IgD-negative memory B cell (primary cell): ENCODE measurements at regions not wholly inside any gene's neighbourhood (a gene's known extent, or its start where the extent isn't known, plus 50 kb on each side); places are given as distances from the start of the nearest gene placed in this dataset.

Source experiments
- H3K27ac Mint-ChIP-seq, 3 donors: one replicate each; pipeline ENCODE4 v1.8.0; 2020 to 2022; ENCODE audit warnings: mild to moderate bottlenecking in 3 of 3, mixed read lengths in 3 of 3, moderate library complexity in 1 of 3
- H3K27me3 Mint-ChIP-seq: one replicate; pipeline ENCODE4 v1.8.0; 2021; ENCODE audit warnings: mixed read lengths
- H3K36me3 Mint-ChIP-seq: one replicate; pipeline ENCODE4 v1.8.0; 2020; ENCODE audit warnings: mild to moderate bottlenecking, mixed read lengths
- H3K4me1 Mint-ChIP-seq, 3 donors: one replicate each; pipeline ENCODE4 v1.8.0; 2020 to 2022; ENCODE audit warnings: mixed read lengths in 3 of 3, mild to moderate bottlenecking in 1 of 3
- H3K4me3 Mint-ChIP-seq, 4 donors: one replicate each; pipeline ENCODE4 v1.8.0; 2020 to 2022; ENCODE audit warnings: mild to moderate bottlenecking in 4 of 4, mixed read lengths in 4 of 4, moderate library complexity in 3 of 4
- H3K9me3 Mint-ChIP-seq, 3 donors: one replicate each; pipeline ENCODE4 v1.8.0; 2020 to 2021; ENCODE audit warnings: mixed read lengths in 3 of 3, mild to moderate bottlenecking in 1 of 3

GRCh38 chr13:110799246-110800236 is 86.0 kb downstream of the ING1 start:
- Mint-ChIP-seq H3K4me1 (peaks cover 2 to 3% (median 3%) of the 10 kb centered on the region in 3 donors), H3K36me3 (peaks cover 4% of the 10 kb centered on the region), H3K27me3 (peaks cover 28% of the 10 kb centered on the region), H3K9me3 (peaks cover under 1 to 4% (median 3%) of the 10 kb centered on the region in 3 donors), H3K4me3 (no peak overlapping the region), H3K27ac (no peak overlapping the region)

DNA sequence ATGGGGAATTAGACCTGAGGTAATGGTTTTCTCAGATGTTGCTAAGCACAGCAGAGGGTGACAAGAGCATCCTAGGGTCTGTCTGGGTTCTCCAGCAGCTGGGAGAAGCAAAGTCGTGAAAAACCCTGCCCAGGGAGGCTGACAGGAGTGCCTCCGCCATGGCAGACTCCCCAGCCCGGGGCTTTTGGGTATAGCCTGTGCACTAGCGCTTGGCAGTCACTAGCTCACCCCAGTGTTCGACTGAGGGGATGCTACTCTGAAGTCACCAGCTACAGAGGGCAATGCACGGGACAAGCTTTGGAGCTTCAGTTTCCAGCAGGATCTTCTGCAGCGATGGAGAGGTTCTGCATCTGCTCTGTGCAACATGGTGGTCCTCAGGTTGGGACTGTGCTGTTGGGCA is 87.5 kb downstream of the ING1 start:
- no peaks in the 10 kb centered on the region for H3K36me3 Mint-ChIP-seq
- H3K4me1 Mint-ChIP-seq: peaks cover 2 to 3% (median 3%) of the 10 kb centered on the region in 3 donors
- peaks cover 33% of the 10 kb centered on the region for H3K27me3 Mint-ChIP-seq
- no peak overlapping the region for H3K27ac Mint-ChIP-seq
- H3K4me3 Mint-ChIP-seq: no peak overlapping the region
- H3K9me3 Mint-ChIP-seq: no peaks in the 10 kb centered on the region

DNA sequence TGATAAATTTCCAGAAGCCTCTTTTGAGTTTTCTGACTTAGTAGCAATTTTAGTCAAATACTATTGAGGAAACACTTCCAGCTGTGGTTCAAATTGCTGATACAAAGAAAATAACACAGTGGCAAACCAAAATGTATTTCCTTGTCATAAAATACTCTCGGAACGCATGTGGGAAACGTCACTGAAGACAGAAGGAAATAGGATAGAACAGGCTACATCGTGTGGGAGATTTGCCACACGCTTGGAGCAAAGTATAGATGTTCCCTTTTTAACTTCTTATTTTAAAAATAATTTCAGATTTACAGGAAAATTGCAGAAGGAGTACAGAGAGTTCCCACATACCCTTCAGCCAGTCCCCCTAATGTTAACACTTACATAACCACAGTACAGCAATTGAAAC is 88.8 kb downstream of the ING1 start:
- Mint-ChIP-seq H3K27ac (no peak overlapping the region), H3K4me3 (no peak overlapping the region), H3K4me1 (peaks cover 2 to 3% (median 3%) of the 10 kb centered on the region in 3 donors), H3K36me3 (no peaks in the 10 kb centered on the region), H3K9me3 (no peaks in the 10 kb centered on the region), H3K27me3 (peaks cover 35% of the 10 kb centered on the region)

DNA sequence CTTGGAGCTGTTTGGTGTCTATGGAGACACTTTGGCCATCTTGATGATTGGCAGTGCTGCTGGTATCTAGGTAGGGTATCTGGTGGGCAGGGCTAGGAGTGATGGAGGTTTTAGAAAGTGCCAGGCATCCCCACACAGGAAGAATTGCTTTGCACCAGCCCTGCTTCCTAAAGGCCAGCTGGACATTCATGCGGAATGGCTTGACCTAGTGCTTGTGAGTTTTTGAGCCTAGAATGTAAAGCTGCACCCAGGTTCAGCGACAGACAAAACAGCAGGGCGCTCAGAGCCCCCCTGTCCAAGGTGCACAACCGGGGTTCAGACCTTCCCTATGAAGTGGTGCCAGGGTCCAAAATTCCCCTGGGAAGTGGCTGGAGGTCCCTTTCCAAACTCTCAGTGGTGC is 93.1 kb downstream of the ING1 start:
- peaks cover under 1% of the 10 kb centered on the region in 3 donors for H3K4me1 Mint-ChIP-seq
- H3K4me3 Mint-ChIP-seq: no peak overlapping the region
- peaks cover 22% of the 10 kb centered on the region for H3K27me3 Mint-ChIP-seq
- H3K36me3 Mint-ChIP-seq: no peaks in the 10 kb centered on the region
- H3K9me3 Mint-ChIP-seq: no peaks in the 10 kb centered on the region
- no peak overlapping the region for H3K27ac Mint-ChIP-seq

DNA sequence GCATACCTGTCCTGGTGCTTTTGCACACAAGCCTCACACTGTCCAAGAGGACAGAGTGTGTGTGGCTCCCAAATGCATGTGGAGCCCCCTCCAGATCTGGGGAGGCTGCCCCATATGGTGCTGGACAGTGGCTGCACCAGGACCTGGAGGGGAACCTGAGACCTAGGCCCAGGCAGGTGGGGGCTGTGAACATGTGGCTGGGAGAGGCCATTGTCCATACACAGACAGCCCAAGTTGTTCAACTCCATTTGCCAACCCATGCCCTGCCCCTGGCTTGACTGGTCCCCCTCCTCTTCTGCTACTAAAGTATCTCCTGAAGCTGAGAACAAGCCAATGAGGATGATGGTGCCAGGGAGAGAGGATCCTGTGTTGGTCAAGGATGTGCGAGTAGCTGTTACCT is 94.0 kb downstream of the ING1 start:
- no peaks in the 10 kb centered on the region for H3K9me3 Mint-ChIP-seq
- no peak overlapping the region for H3K4me3 Mint-ChIP-seq
- peaks cover 3 to 4% (median 4%) of the 10 kb centered on the region in 3 donors for H3K4me1 Mint-ChIP-seq
- peaks cover 29% of the 10 kb centered on the region for H3K27me3 Mint-ChIP-seq
- no peaks in the 10 kb centered on the region for H3K36me3 Mint-ChIP-seq
- no peak overlapping the region for H3K27ac Mint-ChIP-seq

DNA sequence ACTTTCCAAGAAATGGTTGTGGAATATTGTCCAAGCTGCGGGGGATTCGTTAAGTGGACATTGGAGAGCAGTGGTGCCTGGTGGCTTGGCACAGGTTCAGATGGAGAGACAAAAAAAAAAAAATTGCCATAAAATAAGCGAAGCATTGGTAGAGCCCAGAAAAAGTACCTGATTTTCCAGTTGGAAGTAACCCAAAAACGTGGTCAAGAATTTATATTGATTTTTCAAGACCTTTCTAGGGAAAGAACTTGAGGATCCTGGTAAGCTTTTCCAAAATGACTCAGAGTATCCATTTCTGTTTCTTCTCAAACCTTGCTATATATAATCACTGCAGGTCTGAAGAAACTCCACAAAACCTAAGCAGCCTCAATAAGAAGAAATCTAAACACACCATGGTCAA is 94.6 kb downstream of the ING1 start:
- Mint-ChIP-seq H3K27ac (no peak overlapping the region), H3K9me3 (no peaks in the 10 kb centered on the region), H3K4me1 (peaks cover 3 to 4% (median 4%) of the 10 kb centered on the region in 3 donors), H3K36me3 (no peaks in the 10 kb centered on the region), H3K4me3 (no peak overlapping the region), H3K27me3 (peaks cover 27% of the 10 kb centered on the region)

DNA sequence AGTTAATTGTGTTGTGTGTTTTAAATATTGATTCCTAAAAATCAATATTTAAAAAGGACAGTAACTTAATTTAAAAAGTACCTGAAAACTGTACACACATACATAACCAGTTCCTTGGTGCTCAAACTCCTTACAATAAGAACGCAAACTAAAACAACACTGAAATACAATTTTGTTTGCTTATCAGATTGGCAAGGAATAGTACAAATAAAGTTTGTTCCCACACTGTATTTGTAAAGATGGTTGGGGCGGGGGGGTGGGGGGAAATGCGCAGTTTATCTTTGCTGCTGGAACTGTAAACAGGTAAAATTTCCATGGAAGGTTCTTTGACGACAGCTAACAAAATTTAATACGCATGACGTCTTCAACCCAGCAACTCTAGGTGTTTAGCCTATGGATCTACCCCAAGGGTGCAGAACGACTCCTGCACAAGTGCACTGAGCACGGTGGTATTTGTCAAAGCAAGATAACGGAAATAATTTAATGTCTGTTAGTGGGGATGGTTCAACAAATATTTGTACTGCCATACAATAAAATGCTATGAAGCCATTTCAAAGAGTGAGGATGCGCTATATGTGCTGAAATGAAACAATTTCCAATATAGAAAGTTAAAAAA is 96.5 kb downstream of the ING1 start:
- Mint-ChIP-seq H3K4me1 (peaks cover 3 to 4% (median 4%) of the 10 kb centered on the region in 3 donors), H3K36me3 (no peaks in the 10 kb centered on the region), H3K4me3 (no peak overlapping the region), H3K27me3 (peaks cover 27% of the 10 kb centered on the region), H3K27ac (no peak overlapping the region), H3K9me3 (no peaks in the 10 kb centered on the region)

- Mint-ChIP-seq H3K4me1 (peaks cover 3 to 4% (median 4%) of the 10 kb centered on the region in 3 donors), H3K4me3 (no peak overlapping the region), H3K9me3 (no peaks in the 10 kb centered on the region), H3K27ac (no peak overlapping the region), H3K36me3 (no peaks in the 10 kb centered on the region), H3K27me3 (peaks cover 21% of the 10 kb centered on the region)
These were observed 97.7 kb downstream of the ING1 start for GRCh38 chr13:110811008-110811720.

DNA sequence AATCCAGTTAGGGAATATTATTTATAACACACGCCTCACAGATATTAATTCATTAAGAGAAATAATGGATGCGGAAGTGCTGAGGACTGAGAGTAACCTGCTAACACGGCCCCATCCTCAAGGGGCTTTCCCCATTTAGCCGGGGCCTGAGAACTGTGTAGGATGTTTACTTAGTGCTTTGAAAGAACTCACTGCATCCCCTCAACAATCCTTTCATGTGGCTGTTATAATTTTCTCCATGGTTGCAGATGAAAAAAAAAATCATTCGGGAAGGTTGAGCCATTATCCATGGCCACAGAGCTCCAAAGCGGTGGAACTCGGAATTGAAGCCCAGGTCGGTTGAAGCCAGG is 98.2 kb downstream of the ING1 start:
- Mint-ChIP-seq H3K36me3 (no peaks in the 10 kb centered on the region), H3K27me3 (peaks cover 21% of the 10 kb centered on the region), H3K4me3 (peak overlapping the region in 2 of 4 donors; percentile 41 to 64), H3K9me3 (no peaks in the 10 kb centered on the region), H3K27ac (no peak overlapping the region), H3K4me1 (peaks cover 3 to 4% (median 4%) of the 10 kb centered on the region in 3 donors)

DNA sequence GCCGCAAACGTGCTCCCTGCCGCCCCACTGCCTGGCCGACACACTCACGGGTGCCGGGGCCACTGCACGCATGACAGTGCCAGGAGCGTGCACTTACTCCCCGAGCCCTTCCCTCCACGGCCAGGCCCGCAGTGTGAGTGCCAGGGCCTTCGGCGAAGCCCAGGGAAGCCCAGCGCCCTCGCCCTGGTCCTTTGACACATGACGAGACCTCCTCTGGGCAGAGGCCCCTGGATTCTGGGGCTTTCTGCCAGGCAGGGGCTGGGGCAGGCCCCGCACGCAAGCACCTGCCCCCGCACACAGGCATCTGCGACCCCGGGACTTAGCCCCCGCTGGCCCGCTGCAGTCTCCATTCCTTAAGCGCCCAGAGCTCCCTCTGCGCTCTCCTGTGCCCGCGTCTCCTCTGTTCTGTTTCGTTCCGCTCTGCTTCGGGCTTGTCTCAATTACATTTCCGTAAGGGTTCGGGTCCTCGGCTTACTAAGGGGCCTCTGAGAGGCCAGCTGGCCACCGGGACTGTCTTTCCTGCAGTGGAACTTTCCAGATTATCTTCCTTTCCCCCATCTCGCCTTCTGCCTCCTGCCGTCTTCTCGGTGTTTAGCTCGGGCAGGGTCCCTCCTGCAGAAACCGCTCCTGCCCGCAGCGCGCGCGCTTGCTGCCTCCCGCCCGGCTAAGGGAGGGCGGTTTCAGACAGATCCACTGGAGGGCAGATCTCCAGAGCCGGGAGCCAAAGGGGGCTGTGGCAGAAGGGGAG is 98.8 kb downstream of the ING1 start:
- no peaks in the 10 kb centered on the region for H3K36me3 Mint-ChIP-seq
- no peak overlapping the region for H3K27ac Mint-ChIP-seq
- peaks cover 3 to 4% (median 4%) of the 10 kb centered on the region in 3 donors for H3K4me1 Mint-ChIP-seq
- H3K27me3 Mint-ChIP-seq: peaks cover 20% of the 10 kb centered on the region
- peak overlapping the region in 1 of 4 donors; percentile 64 for H3K4me3 Mint-ChIP-seq
- H3K9me3 Mint-ChIP-seq: no peaks in the 10 kb centered on the region

- peaks cover 16% of the 10 kb centered on the region for H3K27me3 Mint-ChIP-seq
- H3K9me3 Mint-ChIP-seq: no peaks in the 10 kb centered on the region
- peak overlapping the region in 1 of 4 donors; percentile 70 for H3K4me3 Mint-ChIP-seq
- H3K4me1 Mint-ChIP-seq: peaks cover 3 to 4% (median 4%) of the 10 kb centered on the region in 3 donors
- no peak overlapping the region for H3K27ac Mint-ChIP-seq
- no peaks in the 10 kb centered on the region for H3K36me3 Mint-ChIP-seq
These were observed 99.6 kb downstream of the ING1 start for GRCh38 chr13:110812869-110813645.

DNA sequence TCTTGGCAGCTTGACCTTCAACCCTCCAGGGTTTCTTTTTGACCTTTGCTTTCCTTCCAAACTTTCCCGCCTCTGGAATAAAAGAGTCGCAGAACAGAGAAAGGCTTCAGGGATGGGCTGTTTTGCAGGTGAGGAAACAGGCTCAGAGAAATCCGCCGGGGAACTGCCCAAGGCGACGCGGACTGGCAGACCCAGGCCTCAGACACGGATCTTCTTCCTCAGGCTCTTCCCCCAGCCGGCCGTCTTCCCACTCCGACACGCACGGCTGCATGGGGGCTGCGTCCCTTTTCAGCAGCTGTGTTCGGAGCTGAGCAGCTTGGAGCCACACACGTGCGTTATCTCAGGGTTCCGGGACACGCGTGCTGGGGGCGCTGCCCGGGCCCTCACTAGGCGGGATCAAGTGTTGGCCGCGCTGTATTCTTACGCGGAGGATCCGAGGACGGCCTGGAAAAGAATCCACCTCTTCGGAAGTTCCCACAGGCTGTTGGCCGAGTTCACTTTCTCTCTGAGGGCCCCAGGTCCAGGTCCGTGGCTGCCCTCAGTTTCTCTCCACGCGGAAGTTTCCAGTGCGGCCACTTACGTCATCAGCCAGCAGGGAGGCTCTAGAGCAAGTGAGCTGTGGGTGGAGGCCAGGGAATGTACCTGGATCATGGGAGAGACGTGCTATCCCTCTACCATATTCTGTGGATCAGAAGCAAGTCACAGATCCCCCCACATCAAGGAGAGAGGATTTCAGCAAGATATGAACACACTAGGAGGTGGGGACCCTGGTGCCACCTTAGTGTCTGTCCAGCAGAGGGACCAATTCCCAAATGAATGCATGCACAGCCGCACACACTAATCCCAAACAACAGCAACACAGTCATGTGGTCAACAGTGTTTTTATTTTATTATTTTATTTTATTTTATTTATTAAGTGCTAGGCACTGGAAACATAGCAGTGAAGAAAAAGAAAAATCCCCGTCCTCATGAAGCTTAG is 100.4 kb downstream of the ING1 start:
- Mint-ChIP-seq H3K27ac (no peak overlapping the region), H3K9me3 (no peaks in the 10 kb centered on the region), H3K4me1 (peaks cover 3 to 4% (median 4%) of the 10 kb centered on the region in 3 donors), H3K4me3 (peak overlapping the region in 1 of 4 donors; percentile 70), H3K36me3 (no peaks in the 10 kb centered on the region), H3K27me3 (peaks cover 16% of the 10 kb centered on the region)
